ENCODE measurements at regions not wholly inside any gene's neighbourhood (a gene's known extent, or its start where the extent isn't known, plus 50 kb on each side); places are given as distances from the start of the nearest gene placed in this dataset.

DNA sequence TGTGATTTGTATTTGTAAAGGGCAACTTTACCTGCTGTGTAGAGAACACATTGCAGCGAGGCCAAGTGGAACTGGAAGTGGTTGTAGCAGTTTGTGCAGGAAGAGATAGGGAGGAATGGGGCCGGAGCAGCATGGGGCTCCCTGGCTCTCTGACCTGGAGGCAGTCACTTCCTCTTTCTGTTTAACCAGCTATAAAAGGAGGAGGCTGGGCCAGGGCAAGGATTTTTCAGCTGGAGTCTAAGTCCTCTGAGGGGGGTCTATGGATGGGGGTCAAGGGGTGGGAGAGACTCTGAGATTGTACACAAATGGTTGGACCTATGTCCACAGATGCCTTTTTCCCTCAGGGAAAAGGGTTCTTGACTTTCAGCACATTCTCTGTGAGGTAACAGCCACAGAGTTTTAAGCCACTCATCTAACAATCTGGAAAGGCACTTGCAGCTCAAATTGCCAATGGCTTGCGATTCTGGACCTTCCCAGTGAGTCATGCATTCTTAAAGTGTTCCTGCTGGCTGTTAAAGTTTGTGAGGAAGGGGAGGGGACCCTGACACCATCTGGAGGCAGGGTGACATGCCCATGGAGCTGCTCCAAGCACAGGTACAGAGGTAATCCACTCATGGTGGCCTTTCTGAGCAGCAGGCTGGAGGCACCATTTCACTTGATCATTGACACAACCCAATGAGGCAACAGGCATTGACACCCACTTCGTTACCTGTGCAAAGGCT is 347.0 kb downstream of the CYRIA start:
- no peak for ATAC-seq
- Mint-ChIP-seq H3K27ac (no peak overlapping the region), H3K27me3 (no peaks in the 10 kb centered on the region), H3K4me3 (no peak overlapping the region), H3K4me1 (no peaks in the 10 kb centered on the region), H3K36me3 (ENCODE audit: low read depth) (no peaks in the 10 kb centered on the region)
- H3K9me3 ChIP-seq (ENCODE audit: control insufficient read depth, low read length, poor library complexity, severe bottlenecking): no peaks in the 10 kb centered on the region
- no peak for DNase-seq

DNA sequence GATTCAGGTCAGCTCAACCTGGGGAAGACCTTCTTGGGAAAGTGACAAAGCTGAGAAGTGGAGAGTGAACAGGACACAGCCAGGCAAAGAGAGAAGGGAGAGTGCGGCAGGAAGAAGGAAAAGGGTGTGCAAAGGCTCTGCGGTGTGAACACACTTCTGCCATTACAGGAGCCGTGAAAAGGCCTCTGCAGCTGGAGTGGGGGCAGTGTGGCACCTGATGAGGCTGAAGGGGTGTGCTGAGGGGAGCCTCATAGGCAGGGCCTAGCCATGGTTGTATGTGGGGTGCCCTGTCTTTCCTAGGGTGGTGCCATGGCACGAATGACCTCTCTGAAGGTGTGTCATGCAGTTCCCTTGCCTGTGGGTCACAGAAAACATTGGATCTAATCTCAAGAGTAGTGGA is 347.6 kb downstream of the CYRIA start:
- Mint-ChIP-seq H3K27me3 (no peaks in the 10 kb centered on the region), H3K4me3 (no peak overlapping the region), H3K27ac (no peak overlapping the region), H3K36me3 (ENCODE audit: low read depth) (no peaks in the 10 kb centered on the region), H3K4me1 (no peaks in the 10 kb centered on the region)
- no peak for ATAC-seq
- DNase-seq: no peak
- H3K9me3 ChIP-seq (ENCODE audit: control insufficient read depth, low read length, poor library complexity, severe bottlenecking): no peaks in the 10 kb centered on the region

GRCh38 chr2:16317211-16317830 is 348.3 kb downstream of the CYRIA start:
- H3K27me3 Mint-ChIP-seq: no peaks in the 10 kb centered on the region
- DNase-seq (no peak), ATAC-seq (no peak)
- no peak overlapping the region for H3K27ac Mint-ChIP-seq
- H3K4me3 Mint-ChIP-seq: no peak overlapping the region
- H3K9me3 ChIP-seq (ENCODE audit: control insufficient read depth, low read length, poor library complexity, severe bottlenecking): no peaks in the 10 kb centered on the region
- no peaks in the 10 kb centered on the region for H3K36me3 Mint-ChIP-seq (ENCODE audit: low read depth)
- no peaks in the 10 kb centered on the region for H3K4me1 Mint-ChIP-seq

GRCh38 chr2:16316456-16317210 is 349.0 kb downstream of the CYRIA start:
- H3K9me3 ChIP-seq (ENCODE audit: control insufficient read depth, low read length, poor library complexity, severe bottlenecking): no peaks in the 10 kb centered on the region
- ATAC-seq: no peak

DNA sequence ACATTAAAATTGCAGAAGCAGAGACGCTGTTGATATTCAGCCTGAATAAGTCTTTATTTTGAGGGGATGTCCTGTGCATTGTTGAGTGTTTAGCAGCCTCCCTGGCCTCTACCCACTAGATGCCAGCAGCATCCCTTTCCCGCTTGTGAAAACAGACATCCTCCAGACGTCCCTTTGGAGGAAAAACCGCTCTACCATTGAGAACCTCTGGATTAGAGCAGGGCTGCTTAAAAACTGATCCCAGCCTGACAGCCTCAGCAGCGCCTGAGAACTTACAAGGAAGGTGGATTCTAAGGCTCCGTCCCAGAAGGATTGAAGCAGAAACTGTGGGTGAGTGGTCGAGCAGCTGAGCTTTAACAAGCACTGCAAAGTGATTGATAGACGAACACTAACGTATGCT is 349.7 kb downstream of the CYRIA start:
- Mint-ChIP-seq H3K4me3 (no peak overlapping the region), H3K27me3 (no peaks in the 10 kb centered on the region), H3K27ac (no peak overlapping the region), H3K4me1 (no peaks in the 10 kb centered on the region), H3K36me3 (ENCODE audit: low read depth) (no peaks in the 10 kb centered on the region)
- H3K9me3 ChIP-seq (ENCODE audit: control insufficient read depth, low read length, poor library complexity, severe bottlenecking): no peaks in the 10 kb centered on the region
- ATAC-seq (no peak), DNase-seq (no peak)

More at GRCh38 chr2:16316456-16317210, 349.0 kb downstream of the CYRIA start:
- no peaks in the 10 kb centered on the region for H3K36me3 Mint-ChIP-seq (ENCODE audit: low read depth)
- no peaks in the 10 kb centered on the region for H3K27me3 Mint-ChIP-seq
- no peak overlapping the region for H3K27ac Mint-ChIP-seq
- H3K4me1 Mint-ChIP-seq: no peaks in the 10 kb centered on the region
- no peak for DNase-seq
- H3K4me3 Mint-ChIP-seq: no peak overlapping the region

GRCh38 chr2:16315458-16315835 is 350.2 kb downstream of the CYRIA start:
- H3K4me3 Mint-ChIP-seq: no peak overlapping the region
- no peaks in the 10 kb centered on the region for H3K27me3 Mint-ChIP-seq
- no peak overlapping the region for H3K27ac Mint-ChIP-seq
- H3K9me3 ChIP-seq (ENCODE audit: control insufficient read depth, low read length, poor library complexity, severe bottlenecking): no peaks in the 10 kb centered on the region
- no peaks in the 10 kb centered on the region for H3K36me3 Mint-ChIP-seq (ENCODE audit: low read depth)
- no peaks in the 10 kb centered on the region for H3K4me1 Mint-ChIP-seq
- ATAC-seq (no peak), DNase-seq (no peak)

GRCh38 chr2:16314691-16315457 is 350.8 kb downstream of the CYRIA start:
- Mint-ChIP-seq H3K4me1 (no peaks in the 10 kb centered on the region), H3K36me3 (ENCODE audit: low read depth) (no peaks in the 10 kb centered on the region), H3K4me3 (no peak overlapping the region), H3K27me3 (no peaks in the 10 kb centered on the region), H3K27ac (no peak overlapping the region)
- no peak for ATAC-seq
- H3K9me3 ChIP-seq (ENCODE audit: control insufficient read depth, low read length, poor library complexity, severe bottlenecking): no peaks in the 10 kb centered on the region
- no peak for DNase-seq

DNA sequence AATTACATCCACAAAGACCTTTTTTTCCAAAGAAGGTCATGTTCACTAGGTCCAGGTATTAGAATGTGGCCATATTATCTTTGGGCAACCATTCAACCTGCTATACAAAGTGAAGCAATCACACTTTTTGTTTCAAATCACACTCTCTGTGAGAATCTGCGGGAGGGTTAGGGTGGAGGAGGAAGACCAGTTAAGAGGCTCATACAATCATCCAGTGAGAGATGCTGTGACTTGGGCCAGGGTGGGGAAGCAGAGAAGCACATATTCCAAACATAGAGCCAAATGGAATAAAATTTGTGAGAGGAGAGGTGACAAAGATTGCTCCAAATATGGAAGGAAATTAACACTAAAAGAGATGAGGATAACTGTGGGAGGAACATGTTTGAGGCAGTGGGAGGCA is 351.6 kb downstream of the CYRIA start:
- no peaks in the 10 kb centered on the region for H3K27me3 Mint-ChIP-seq
- no peaks in the 10 kb centered on the region for H3K4me1 Mint-ChIP-seq
- H3K36me3 Mint-ChIP-seq (ENCODE audit: low read depth): no peaks in the 10 kb centered on the region
- H3K4me3 Mint-ChIP-seq: no peak overlapping the region
- DNase-seq: no peak
- no peak overlapping the region for H3K27ac Mint-ChIP-seq
- H3K9me3 ChIP-seq (ENCODE audit: control insufficient read depth, low read length, poor library complexity, severe bottlenecking): no peaks in the 10 kb centered on the region
- no peak for ATAC-seq

DNA sequence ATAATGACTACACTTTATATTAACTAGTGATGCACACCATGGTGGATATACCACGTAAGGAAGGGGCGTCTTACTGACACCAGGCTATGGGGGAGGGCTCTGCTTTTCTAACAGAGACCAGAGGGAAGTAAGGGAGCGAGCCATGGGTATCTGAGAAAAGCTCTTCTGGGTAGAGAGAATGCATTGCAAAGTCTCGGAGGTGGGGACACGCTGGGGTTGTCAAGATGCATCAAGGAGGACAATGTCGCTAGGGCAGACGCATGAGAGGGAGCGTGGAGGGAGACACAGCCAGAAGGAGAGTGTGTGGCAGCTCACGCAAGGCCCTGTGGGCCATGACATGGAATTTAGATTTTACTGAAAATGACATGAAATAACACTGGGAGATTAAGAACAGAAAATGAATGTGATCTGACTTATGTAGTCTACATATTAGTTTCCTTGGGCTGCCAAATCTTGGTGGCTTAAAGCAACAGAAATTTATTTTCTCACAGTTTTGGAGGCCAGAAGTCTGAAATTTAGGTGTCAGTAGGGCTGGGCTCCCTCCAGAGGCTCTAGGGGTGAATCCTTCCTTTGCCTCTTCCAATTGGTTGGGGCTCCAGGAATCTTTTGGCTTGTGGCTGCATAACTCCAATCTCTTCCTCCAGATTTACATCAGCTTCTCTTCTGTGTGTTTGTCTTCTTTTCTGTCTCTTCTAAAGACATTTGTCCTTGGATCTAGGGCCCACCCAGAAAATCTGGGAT is 352.2 kb downstream of the CYRIA start:
- ATAC-seq: no peak
- Mint-ChIP-seq H3K27ac (no peak overlapping the region), H3K27me3 (no peaks in the 10 kb centered on the region), H3K4me1 (no peaks in the 10 kb centered on the region), H3K36me3 (ENCODE audit: low read depth) (no peaks in the 10 kb centered on the region), H3K4me3 (no peak overlapping the region)
- no peaks in the 10 kb centered on the region for H3K9me3 ChIP-seq (ENCODE audit: control insufficient read depth, low read length, poor library complexity, severe bottlenecking)
- no peak for DNase-seq

DNA sequence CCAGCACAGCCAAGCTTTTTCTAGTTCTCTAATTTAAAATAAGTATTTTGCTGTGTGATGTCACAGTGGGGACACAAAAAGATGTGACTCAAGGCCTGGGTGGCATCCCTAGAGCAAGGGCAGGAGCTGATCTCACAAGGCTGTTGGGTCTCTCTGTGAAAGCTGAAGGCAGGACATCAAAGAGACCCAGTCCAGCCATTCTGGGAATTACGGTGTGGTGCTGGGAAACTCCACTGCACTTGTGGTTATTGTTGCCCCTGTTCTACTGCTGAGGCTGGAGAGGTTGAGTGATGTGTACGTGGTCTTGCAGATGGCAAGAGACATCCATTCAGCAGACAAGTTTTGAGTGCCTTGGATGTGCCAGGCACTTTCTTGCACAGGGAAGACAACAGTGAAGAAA is 352.9 kb downstream of the CYRIA start:
- no peaks in the 10 kb centered on the region for H3K36me3 Mint-ChIP-seq (ENCODE audit: low read depth)
- DNase-seq (no peak), ATAC-seq (no peak)
- H3K27me3 Mint-ChIP-seq: no peaks in the 10 kb centered on the region
- H3K4me3 Mint-ChIP-seq: no peak overlapping the region
- H3K4me1 Mint-ChIP-seq: no peaks in the 10 kb centered on the region
- H3K27ac Mint-ChIP-seq: no peak overlapping the region
- no peaks in the 10 kb centered on the region for H3K9me3 ChIP-seq (ENCODE audit: control insufficient read depth, low read length, poor library complexity, severe bottlenecking)

DNA sequence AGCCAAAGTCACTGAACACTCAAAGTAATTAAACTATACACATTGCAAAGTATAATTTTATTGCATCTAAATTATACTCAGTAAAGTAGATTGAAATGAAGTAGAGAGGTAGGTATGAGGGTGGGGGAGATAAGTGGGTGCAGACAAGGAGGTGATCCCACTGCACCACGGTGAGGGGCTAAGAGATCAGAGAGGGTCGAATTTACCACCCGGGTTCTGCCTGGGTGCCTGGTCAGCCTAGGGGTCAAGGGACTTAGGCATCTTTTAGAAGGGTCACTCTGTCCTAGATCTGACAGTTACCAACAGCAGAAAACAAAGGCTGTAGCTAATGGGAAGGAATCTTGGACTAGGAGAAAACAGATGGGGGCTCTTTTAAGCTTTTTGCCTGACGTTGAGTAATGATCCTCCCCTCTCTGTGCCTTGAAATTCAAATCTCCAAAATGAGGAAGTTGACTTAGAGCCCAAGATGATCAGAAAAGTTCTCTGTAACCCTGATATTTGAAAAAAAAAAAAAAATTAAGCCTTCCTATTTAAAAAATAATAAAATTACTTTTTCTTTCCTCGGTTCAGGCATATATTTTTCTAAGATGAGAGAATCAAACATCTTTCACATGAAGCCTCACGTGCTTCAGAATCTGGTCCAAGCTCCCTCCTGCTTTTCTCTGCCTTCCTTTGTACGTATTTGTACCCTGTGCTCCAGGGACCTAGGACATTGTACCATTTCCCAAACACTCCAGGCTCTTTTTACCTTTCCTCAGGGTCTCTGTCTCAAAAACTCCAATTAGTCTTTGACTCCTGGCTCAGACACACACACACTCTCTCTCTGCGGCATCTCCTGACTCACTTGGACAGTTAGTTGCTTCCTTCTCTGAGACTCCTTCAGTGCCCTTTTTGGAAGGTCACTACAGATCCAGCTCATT is 353.9 kb downstream of the CYRIA start:
- H3K4me1 Mint-ChIP-seq: no peaks in the 10 kb centered on the region
- H3K4me3 Mint-ChIP-seq: no peak overlapping the region
- no peaks in the 10 kb centered on the region for H3K9me3 ChIP-seq (ENCODE audit: control insufficient read depth, low read length, poor library complexity, severe bottlenecking)
- H3K27me3 Mint-ChIP-seq: no peaks in the 10 kb centered on the region
- H3K27ac Mint-ChIP-seq: no peak overlapping the region
- no peaks in the 10 kb centered on the region for H3K36me3 Mint-ChIP-seq (ENCODE audit: low read depth)
- ATAC-seq: no peak
- no peak for DNase-seq

DNA sequence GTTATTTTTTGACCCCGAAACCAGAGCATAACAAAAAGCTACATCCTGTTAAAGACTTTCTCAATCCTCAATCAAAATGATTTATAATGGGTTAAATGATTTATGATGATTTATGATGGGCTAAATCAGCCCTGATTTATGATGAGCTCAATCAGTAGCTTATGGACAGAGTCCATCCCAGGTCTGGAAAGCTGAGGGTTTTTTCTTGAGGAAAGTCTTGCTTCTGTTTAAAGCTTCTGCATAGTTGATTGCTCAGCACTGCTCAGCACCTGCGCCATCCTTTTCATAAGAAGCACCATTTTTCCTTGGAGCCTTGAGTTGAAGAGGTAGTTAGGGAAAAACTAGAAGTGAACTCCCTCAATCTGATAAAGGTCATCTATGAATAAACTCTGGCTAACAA is 356.8 kb downstream of the CYRIA start:
- Mint-ChIP-seq H3K27me3 (no peaks in the 10 kb centered on the region), H3K36me3 (ENCODE audit: low read depth) (no peaks in the 10 kb centered on the region), H3K27ac (no peak overlapping the region), H3K4me1 (no peaks in the 10 kb centered on the region), H3K4me3 (no peak overlapping the region)
- no peak for DNase-seq
- ATAC-seq: no peak
- H3K9me3 ChIP-seq (ENCODE audit: control insufficient read depth, low read length, poor library complexity, severe bottlenecking): no peaks in the 10 kb centered on the region

Measured in T-helper 17 cell (primary cell).